GM12875 (cell line): ENCODE measurements at regions not wholly inside any gene's neighbourhood (a gene's known extent, or its start where the extent isn't known, plus 50 kb on each side); places are given as distances from the start of the nearest gene placed in this dataset.
"Not testable (repeated sequence)": the region's sequence is repeated elsewhere in the genome, so short reads cannot be mapped to it uniquely, and the experiment has no call there.

ENCODE experiments used
- H3K4me3 ChIP-seq: one replicate; pipeline ENCODE4 v1.5.1; 2011; ENCODE audit warnings: low read depth, low read length, control low read depth
- CTCF ChIP-seq: IDR thresholded peaks from 2 replicates; pipeline ENCODE4 v1.5.1; 2011; ENCODE audit warnings: low read depth, mild to moderate bottlenecking, control low read depth, inconsistent platforms, low read length, moderate library complexity, borderline replicate concordance; ENCODE audit not compliant: insufficient read depth

DNA sequence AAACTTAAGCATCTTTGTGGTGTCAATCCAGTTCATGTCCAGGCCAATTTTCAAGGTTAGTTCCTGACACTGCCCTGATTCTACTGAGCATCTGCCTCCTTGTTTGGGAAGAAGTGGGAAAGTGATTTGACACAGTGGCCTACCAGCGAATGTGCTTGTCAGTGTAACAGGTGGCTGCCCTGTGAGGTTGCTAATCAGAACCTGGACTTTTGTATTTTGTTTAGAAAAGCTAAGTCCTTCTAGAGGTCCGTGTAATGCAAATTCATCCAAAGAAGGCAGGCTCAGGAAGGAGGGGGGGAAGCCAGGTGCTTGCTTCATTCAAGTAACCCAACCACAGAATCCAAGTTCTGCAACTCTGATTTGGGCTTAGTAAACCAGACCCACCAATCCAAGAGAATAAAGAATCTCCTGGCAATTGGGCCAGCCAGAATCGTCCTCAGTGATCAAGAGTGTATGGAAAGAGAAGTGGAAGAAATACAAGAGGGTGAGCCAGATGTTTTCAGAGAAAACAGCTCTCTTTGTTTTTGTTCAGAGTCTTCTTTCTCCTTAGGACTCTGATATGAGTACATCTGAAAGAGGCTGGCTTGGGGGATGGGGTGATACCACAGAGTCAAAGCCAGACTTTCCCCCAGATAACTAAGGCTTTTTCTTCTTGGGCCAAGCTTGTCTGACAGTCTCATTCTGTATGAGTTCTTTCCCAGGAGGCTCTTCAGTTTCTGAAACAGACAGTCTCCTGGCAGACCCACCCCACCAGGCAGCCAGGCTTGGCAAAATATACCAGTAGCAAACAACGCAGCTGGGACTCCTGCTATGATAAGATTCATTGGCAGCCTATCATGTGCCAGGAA lies 508.9 kb upstream of the TBL1XR1 start:
- TF ChIP-seq CTCF = no peak
- H3K4me3 ChIP-seq = no peak overlapping the region

GRCh38 chr3:177709470-177709869 lies 512.2 kb upstream of the TBL1XR1 start:
- not testable (repeated sequence) for H3K4me3 ChIP-seq

- no peak overlapping the region for H3K4me3 ChIP-seq
- TF ChIP-seq CTCF = no peak
Measured at GRCh38 chr3:177710506-177710905, 513.2 kb upstream of the TBL1XR1 start.

DNA sequence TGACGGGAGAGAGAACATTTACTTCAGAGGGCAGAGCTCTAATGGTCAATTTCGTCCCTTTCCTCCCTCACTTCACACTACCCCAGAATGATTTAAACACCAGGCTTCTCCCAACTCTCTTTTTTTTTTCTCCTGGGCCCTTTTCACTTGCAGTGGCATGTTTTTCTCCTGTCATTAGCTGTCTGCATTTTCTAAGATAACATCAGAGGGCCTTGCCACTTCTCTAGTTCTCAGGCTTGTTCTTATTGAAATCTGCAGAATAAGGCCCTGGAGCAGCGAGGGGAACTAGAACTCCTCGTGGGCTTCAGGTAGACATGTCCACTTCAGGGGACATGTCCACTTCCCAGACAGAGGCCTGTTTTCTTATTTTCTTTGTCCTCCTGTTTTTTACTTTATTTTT lies 514.4 kb upstream of the TBL1XR1 start:
- TF ChIP-seq CTCF = no peak
- no peak overlapping the region for H3K4me3 ChIP-seq

GRCh38 chr3:177713928-177714900 lies 516.9 kb upstream of the TBL1XR1 start:
- TF ChIP-seq CTCF = no peak
- H3K4me3 ChIP-seq = no peak overlapping the region

DNA sequence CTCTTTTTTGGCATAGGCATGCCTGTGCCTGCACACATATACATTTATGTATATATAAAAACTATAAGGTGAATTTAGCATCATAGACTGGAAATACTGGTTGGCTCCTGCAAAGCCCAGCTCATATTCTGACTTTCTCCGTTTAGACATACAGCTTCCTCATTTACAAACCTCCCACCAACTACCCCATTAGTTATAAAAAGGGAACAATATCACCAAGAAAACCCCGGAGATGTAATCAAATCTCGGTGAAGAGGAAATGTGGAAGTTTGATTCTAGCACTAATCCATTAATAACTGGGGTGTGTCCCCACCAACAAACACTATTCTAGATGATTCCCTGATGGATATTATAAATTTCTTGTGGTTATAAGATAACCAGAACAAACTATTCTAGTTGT lies 517.7 kb upstream of the TBL1XR1 start:
- TF ChIP-seq CTCF = no peak
- H3K4me3 ChIP-seq = no peak overlapping the region

- H3K4me3 ChIP-seq = no peak overlapping the region
- no peak for TF ChIP-seq CTCF
Measured at GRCh38 chr3:177715980-177716379, 518.7 kb upstream of the TBL1XR1 start.

DNA sequence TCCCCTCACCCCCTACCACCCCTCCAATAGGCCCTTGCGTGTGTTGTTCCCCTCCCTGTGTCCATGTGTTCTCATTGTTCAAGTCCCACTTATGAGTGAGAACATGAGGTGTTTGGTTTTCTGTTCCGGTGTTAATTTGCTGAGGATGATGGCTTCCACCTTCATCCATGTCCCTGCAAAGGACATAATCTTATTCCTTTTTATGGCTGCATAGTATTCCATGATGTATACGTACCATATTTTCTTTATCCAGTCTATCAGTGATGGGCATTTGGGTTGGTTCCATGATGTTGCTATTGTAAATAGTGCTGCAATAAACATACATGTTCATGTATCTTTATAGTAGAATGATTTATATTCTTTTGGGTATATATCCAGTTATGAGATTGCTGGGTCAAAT lies 523.6 kb upstream of the TBL1XR1 start:
- H3K4me3 ChIP-seq = not testable (repeated sequence)
